Stimulated activated CD4-positive, alpha-beta T cell treated with anti-CD3 and anti-CD28 coated beads, Interleukin-15, amount 100 ng/mL, for 1 hour (primary cell): ENCODE measurements at regions not wholly inside any gene's neighbourhood (a gene's known extent, or its start where the extent isn't known, plus 50 kb on each side); places are given as distances from the start of the nearest gene placed in this dataset.

Experiments
- DNase-seq, 2 donors: peaks; one replicate each; pipeline ENCODE4 v3.0.0-alpha.2; 2020; ENCODE audit warnings: low read depth in 1 of 2, low spot score in 1 of 2

GRCh38 chr20:40238511-40238910 lies 450.5 kb downstream of the MAFB start:
- DNase-seq = no peak

- DNase-seq = no peak
Measured at GRCh38 chr20:40234593-40234992, 454.4 kb downstream of the MAFB start.

- no peak for DNase-seq
Measured at GRCh38 chr20:40233406-40233805, 455.6 kb downstream of the MAFB start.

GRCh38 chr20:40232756-40233155 lies 456.3 kb downstream of the MAFB start:
- no peak for DNase-seq

- DNase-seq = no peak
Measured at GRCh38 chr20:40232273-40232672, 456.8 kb downstream of the MAFB start.

GRCh38 chr20:40230486-40230885 lies 458.6 kb downstream of the MAFB start:
- DNase-seq = no peak

GRCh38 chr20:40225596-40225995 lies 463.4 kb downstream of the MAFB start:
- no peak for DNase-seq

- DNase-seq = no peak
Measured at GRCh38 chr20:40223810-40224209, 465.2 kb downstream of the MAFB start.

GRCh38 chr20:40218971-40219370 lies 470.1 kb downstream of the MAFB start:
- DNase-seq = no peak

- no peak for DNase-seq
Measured at GRCh38 chr20:40218316-40218969, 470.6 kb downstream of the MAFB start.

GRCh38 chr20:40207655-40208054 lies 481.4 kb downstream of the MAFB start:
- DNase-seq = no peak

GRCh38 chr20:40205971-40206370 lies 483.1 kb downstream of the MAFB start:
- DNase-seq = no peak

- DNase-seq = no peak
Measured at GRCh38 chr20:40203032-40203431, 486.0 kb downstream of the MAFB start.

- DNase-seq = no peak
Measured at GRCh38 chr20:40197691-40198090, 491.3 kb downstream of the MAFB start.

- DNase-seq = no peak
Measured at GRCh38 chr20:40196846-40197436, 492.1 kb downstream of the MAFB start.

GRCh38 chr20:40195742-40196141 lies 493.3 kb downstream of the MAFB start:
- no peak for DNase-seq

GRCh38 chr20:40192529-40192928 lies 496.5 kb downstream of the MAFB start:
- no peak for DNase-seq

GRCh38 chr20:40192081-40192480 lies 497.0 kb downstream of the MAFB start:
- no peak for DNase-seq

GRCh38 chr20:40191573-40191972 lies 497.5 kb downstream of the MAFB start:
- DNase-seq = no peak

GRCh38 chr20:40189621-40190020 lies 499.4 kb downstream of the MAFB start:
- no peak for DNase-seq

- DNase-seq = no peak
Measured at GRCh38 chr20:40188319-40188718, 500.7 kb downstream of the MAFB start.

- DNase-seq = no peak
Measured at GRCh38 chr20:40186826-40187225, 502.2 kb downstream of the MAFB start.

- DNase-seq = no peak
Measured at GRCh38 chr20:40181676-40182075, 507.4 kb downstream of the MAFB start.
